ENCODE measurements at regions not wholly inside any gene's neighbourhood (a gene's known extent, or its start where the extent isn't known, plus 50 kb on each side); places are given as distances from the start of the nearest gene placed in this dataset.

DNA sequence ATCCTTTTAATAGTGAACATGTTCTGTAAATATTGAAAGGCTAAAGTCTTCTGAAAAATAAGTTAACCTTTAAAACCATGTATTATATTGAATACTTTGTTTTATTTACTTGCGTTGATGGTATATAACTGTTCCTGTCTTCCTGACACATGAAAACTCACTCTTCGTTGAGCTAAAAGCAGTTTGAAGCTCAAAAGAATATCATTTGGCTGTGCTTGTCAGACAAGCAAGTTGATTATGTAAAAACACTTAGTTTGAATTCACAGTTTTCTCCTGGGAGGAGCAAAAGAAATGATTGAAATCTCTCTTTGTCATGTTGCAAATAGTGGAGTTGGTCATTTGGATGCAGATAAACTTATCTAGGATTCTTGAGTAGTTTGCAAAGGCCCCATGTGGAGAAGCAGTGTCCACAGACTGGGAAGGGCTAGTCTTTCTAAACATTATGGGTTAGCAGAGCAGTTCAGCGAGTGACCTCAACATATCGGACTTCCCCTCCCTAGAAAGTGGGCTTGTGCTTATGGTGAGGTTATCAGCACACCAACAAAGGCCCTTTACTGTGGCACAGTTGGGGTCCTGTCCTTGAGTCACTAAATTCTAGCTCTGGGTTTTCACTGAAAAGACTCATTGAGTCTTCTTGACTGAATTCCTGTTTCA, 290.4 kb downstream of the CSNK1G3 start:
- intact Hi-C loops (cut with DNase I): no loop called here
- TF ChIP-seq POLR2A (IDR thresholded peaks at IDR 0.05): no peak
- TF ChIP-seq, protein P1, sequence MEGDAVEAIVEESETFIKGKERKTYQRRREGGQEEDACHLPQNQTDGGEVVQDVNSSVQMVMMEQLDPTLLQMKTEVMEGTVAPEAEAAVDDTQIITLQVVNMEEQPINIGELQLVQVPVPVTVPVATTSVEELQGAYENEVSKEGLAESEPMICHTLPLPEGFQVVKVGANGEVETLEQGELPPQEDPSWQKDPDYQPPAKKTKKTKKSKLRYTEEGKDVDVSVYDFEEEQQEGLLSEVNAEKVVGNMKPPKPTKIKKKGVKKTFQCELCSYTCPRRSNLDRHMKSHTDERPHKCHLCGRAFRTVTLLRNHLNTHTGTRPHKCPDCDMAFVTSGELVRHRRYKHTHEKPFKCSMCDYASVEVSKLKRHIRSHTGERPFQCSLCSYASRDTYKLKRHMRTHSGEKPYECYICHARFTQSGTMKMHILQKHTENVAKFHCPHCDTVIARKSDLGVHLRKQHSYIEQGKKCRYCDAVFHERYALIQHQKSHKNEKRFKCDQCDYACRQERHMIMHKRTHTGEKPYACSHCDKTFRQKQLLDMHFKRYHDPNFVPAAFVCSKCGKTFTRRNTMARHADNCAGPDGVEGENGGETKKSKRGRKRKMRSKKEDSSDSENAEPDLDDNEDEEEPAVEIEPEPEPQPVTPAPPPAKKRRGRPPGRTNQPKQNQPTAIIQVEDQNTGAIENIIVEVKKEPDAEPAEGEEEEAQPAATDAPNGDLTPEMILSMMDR (IDR thresholded peaks at IDR 0.05): no peak
- no peak overlapping the region for H3K4me3 ChIP-seq
- H3K4me1 ChIP-seq: peaks cover 0 to 11% (median 1%) of the 10 kb centered on the region in 12 donors
- no peaks in the 10 kb centered on the region for H3K36me3 ChIP-seq
- DNase-seq (no peak), ATAC-seq (no peak)
- H3K27me3 ChIP-seq: no peaks in the 10 kb centered on the region
- no peaks in the 10 kb centered on the region for H3K9me3 ChIP-seq
- no peak overlapping the region for H3K27ac ChIP-seq
- 86 to 92% (median 89%) methylated on average over 4 of the region's 4 CpGs for WGBS, 4 donors

DNA sequence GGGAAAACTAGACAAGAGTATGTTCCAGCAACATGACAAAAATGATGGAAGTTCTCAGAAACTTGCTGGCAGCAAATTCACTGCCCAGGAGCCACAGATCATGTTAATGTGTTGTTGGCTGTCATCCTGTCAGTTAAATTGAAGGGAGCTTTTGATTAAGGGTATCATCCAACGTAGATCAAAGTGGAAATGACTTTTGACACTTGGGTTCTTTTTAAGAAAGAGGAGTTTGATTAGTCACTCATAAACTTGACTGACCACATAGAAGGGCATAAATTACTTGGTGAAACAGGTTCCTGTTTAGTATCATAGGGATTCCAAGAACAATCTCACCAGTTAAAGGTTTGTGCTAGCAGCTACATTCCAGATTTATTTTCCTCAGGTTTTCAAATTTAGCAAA, 288.7 kb downstream of the CSNK1G3 start:
- ATAC-seq: no peak
- 62 to 83% (median 66%) methylated on average over 1 of the region's 1 CpG for WGBS, 4 donors
- no peak for TF ChIP-seq POLR2A (IDR thresholded peaks at IDR 0.05)
- TF ChIP-seq, protein P1 (IDR thresholded peaks at IDR 0.05): no peak
- intact Hi-C loops (cut with DNase I): no loop called here
- no peaks in the 10 kb centered on the region for H3K4me1 ChIP-seq
- no peak for DNase-seq
- no peaks in the 10 kb centered on the region for H3K36me3 ChIP-seq
- H3K4me3 ChIP-seq: no peak overlapping the region
- no peaks in the 10 kb centered on the region for H3K27me3 ChIP-seq
- no peaks in the 10 kb centered on the region for H3K9me3 ChIP-seq
- H3K27ac ChIP-seq: no peak overlapping the region

DNA sequence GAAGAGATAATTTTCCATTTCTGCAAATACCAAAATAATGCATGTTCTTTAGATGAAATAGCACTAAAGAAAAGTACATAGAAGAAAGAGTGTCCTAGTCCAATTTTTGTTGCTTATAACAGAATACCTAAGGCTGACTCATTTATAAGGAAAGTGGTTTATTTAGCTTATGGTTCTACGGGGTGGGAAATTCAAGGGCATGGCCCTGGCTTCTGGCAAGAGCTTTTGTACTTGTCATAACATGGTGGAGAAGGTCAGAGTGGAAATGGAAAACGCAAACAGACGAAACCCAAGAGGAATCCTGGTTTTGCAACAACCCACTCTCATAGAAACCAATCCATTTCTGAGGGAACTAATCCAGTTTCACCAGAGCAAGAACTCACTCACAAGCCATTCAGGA, 283.7 kb downstream of the CSNK1G3 start:
- no peak for DNase-seq
- Histone ChIP-seq H3K36me3 (no peaks in the 10 kb centered on the region), H3K9me3 (peaks cover 0 to 2% (median 0%) of the 10 kb centered on the region in 12 donors), H3K4me3 (no peak overlapping the region), H3K27ac (no peak overlapping the region), H3K27me3 (no peaks in the 10 kb centered on the region), H3K4me1 (no peaks in the 10 kb centered on the region)
- 92 to 98% (median 96%) methylated on average over 3 of the region's 3 CpGs for WGBS, 4 donors
- no peak for ATAC-seq
- TF ChIP-seq POLR2A (IDR thresholded peaks at IDR 0.05): no peak
- TF ChIP-seq, protein P1 (IDR thresholded peaks at IDR 0.05): no peak
- intact Hi-C loops (cut with DNase I): no loop called here

GRCh38 chr5:123790226-123790625, 278.2 kb downstream of the CSNK1G3 start:
- TF ChIP-seq POLR2A (IDR thresholded peaks at IDR 0.05): no peak
- TF ChIP-seq, protein P1 (IDR thresholded peaks at IDR 0.05): no peak
- Histone ChIP-seq H3K9me3 (peaks cover 0 to 25% (median 15%) of the 10 kb centered on the region in 12 donors), H3K4me1 (peaks cover 0 to 9% (median 0%) of the 10 kb centered on the region in 12 donors), H3K36me3 (no peaks in the 10 kb centered on the region), H3K27me3 (no peaks in the 10 kb centered on the region), H3K4me3 (no peak overlapping the region), H3K27ac (no peak overlapping the region)
- ATAC-seq (no peak), DNase-seq (no peak)
- 81 to 92% (median 87%) methylated on average over 2 of the region's 2 CpGs for WGBS, 4 donors
- intact Hi-C loops (cut with DNase I): no loop called here
